Activated CD4-positive, alpha-beta memory T cell treated with anti-CD3 and anti-CD28 coated beads for 36 hours (primary cell): ENCODE measurements at regions not wholly inside any gene's neighbourhood (a gene's known extent, or its start where the extent isn't known, plus 50 kb on each side); places are given as distances from the start of the nearest gene placed in this dataset.
"Not testable (repeated sequence)": the region's sequence is repeated elsewhere in the genome, so short reads cannot be mapped to it uniquely, and the experiment has no call there.

Experiments used
- CTCF ChIA-PET: fragments of 350-600 bp; sonication (Branson Sonifier 250); formaldehyde crosslinking; loops from one replicate; lab custom pipeline; 2021; ENCODE audit warnings: antibody characterized with exemption, inconsistent platforms; lab: Charles Lee
- POLR2A ChIA-PET: fragments of 350-600 bp; sonication (Branson Sonifier 250); formaldehyde crosslinking; loops from one replicate; lab custom pipeline; 2021; ENCODE audit warnings: antibody characterized with exemption; lab: Charles Lee
- DNase-seq: peaks from one replicate; pipeline ENCODE4 v3.0.0-alpha.2; 2020
- H3K27ac Mint-ChIP-seq: one replicate; pipeline ENCODE4 v1.8.0; 2021; ENCODE audit warnings: mixed read lengths
- H3K27me3 Mint-ChIP-seq: one replicate; pipeline ENCODE4 v1.8.0; 2021; ENCODE audit warnings: mixed read lengths
- H3K36me3 Mint-ChIP-seq: one replicate; pipeline ENCODE4 v1.8.0; 2021; ENCODE audit warnings: mixed read lengths
- H3K4me1 Mint-ChIP-seq: one replicate; pipeline ENCODE4 v1.8.0; 2021; ENCODE audit warnings: low read depth, mixed read lengths
- H3K4me3 Mint-ChIP-seq: one replicate; pipeline ENCODE4 v1.8.0; 2021; ENCODE audit warnings: mild to moderate bottlenecking, mixed read lengths
- H3K9me3 Mint-ChIP-seq: one replicate; pipeline ENCODE4 v1.8.0; 2021; ENCODE audit warnings: mixed read lengths
- intact Hi-C: fragments of 100-400 bp; cut with micrococcal nuclease; formaldehyde crosslinking; loops from one replicate; pipeline ENCODE4 v1.15.1; 2023

DNA sequence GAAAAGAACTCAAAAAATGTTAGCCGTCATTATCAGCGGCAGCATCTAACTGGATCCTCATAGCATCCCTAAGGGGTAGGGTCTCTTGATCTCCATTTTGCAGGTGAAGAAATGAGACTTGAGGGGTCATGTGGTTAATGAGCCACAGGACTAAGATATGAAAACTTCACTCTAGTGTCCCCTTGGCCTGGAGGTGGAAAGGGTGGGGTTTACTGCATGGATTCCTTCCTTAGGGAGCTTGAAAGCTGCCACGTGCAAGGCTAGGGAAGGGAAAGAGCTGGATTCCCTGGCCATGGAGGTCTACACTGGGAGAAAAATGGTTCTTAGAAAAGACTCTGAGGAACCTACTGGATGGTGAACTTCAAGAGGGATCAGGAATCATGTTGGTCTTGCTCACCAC is 107.9 kb downstream of the SPRY4 start:
- H3K27ac Mint-ChIP-seq: no peak overlapping the region
- H3K27me3 Mint-ChIP-seq: no peaks in the 10 kb centered on the region
- H3K9me3 Mint-ChIP-seq: no peaks in the 10 kb centered on the region
- ChIA-PET CTCF (no interaction called here), POLR2A (no interaction called here)
- intact Hi-C loops: no loop called here
- no peak overlapping the region for H3K4me3 Mint-ChIP-seq
- no peak for DNase-seq
- no peaks in the 10 kb centered on the region for H3K36me3 Mint-ChIP-seq
- peaks cover 12% of the 10 kb centered on the region for H3K4me1 Mint-ChIP-seq

GRCh38 chr5:142215915-142216681 is 107.5 kb downstream of the NDFIP1 start:
- DNase-seq: no peak
- Mint-ChIP-seq H3K4me1 (peaks cover 7% of the 10 kb centered on the region), H3K36me3 (no peaks in the 10 kb centered on the region), H3K27ac (no peak overlapping the region), H3K4me3 (no peak overlapping the region), H3K9me3 (no peaks in the 10 kb centered on the region), H3K27me3 (no peaks in the 10 kb centered on the region)
- POLR2A ChIA-PET: no interaction called here
- CTCF ChIA-PET: no interaction called here
- intact Hi-C loops: no loop called here

DNA sequence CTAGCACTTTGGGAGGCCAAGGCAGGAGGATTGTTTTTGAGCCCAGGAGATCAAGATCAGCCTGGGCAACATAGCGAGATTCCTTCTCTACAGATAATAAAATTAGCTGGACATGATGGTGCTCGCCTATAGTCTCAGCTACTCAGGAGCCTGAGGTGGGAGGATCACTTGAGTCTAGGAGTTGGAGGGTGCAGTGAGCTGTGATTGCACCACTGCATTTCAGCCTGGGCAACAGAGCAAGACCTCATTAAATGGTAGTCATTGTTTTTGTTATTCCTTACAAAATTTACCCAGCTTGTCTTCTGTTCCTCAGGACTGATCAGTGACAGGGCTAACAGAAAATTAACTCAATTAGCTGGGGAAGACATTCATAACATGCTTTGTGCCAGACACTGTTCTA is 104.5 kb downstream of the NDFIP1 start:
- no peaks in the 10 kb centered on the region for H3K4me1 Mint-ChIP-seq
- no peak overlapping the region for H3K4me3 Mint-ChIP-seq
- ChIA-PET CTCF (interaction anchor here (1.1 kb wide), 1 partner anchor 45 kb away, joined by 3 read pairs; no protein-coding TSS in a partner anchor), POLR2A (no interaction called here)
- intact Hi-C loops: no loop called here
- no peaks in the 10 kb centered on the region for H3K36me3 Mint-ChIP-seq
- no peak for DNase-seq
- H3K9me3 Mint-ChIP-seq: no peaks in the 10 kb centered on the region
- no peak overlapping the region for H3K27ac Mint-ChIP-seq
- H3K27me3 Mint-ChIP-seq: no peaks in the 10 kb centered on the region

- ChIA-PET CTCF (no interaction called here), POLR2A (no interaction called here)
- no peaks in the 10 kb centered on the region for H3K9me3 Mint-ChIP-seq
- intact Hi-C loops: no loop called here
- H3K36me3 Mint-ChIP-seq: no peaks in the 10 kb centered on the region
- no peak for DNase-seq
- H3K4me3 Mint-ChIP-seq: no peak overlapping the region
- H3K4me1 Mint-ChIP-seq: no peaks in the 10 kb centered on the region
- no peaks in the 10 kb centered on the region for H3K27me3 Mint-ChIP-seq
- no peak overlapping the region for H3K27ac Mint-ChIP-seq
Measured at GRCh38 chr5:142211918-142212317, 103.3 kb downstream of the NDFIP1 start.

DNA sequence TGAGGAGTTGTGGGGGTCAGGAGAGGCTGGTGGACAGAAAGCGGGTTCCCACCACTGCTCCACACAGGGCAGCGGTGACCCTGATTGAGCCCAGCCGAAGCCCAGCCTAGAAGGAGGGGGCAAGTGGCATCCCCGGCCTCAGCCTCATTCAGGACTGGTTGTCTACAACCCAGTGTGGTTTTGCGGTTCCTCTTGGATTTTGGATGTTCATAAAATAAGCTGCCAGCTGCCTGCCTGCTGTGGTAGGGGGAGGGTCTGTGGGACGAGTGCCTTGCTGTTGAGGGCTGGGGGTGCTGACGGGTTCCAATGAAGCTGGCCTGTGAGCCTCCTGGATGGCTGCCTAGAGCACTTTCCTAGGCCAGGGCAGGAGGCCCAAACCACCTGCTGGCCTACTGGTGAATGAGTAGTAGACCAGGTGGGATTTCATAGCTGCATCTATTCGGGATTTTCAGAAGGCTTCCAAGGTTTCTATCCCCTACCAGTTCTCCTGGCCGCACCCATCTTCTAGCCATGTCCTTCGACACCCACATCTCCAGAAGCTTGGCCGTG is 102.4 kb downstream of the NDFIP1 start:
- Mint-ChIP-seq H3K27me3 (no peaks in the 10 kb centered on the region), H3K27ac (no peak overlapping the region), H3K4me3 (no peak overlapping the region), H3K36me3 (no peaks in the 10 kb centered on the region), H3K9me3 (no peaks in the 10 kb centered on the region), H3K4me1 (no peaks in the 10 kb centered on the region)
- intact Hi-C loops: no loop called here
- CTCF ChIA-PET: no interaction called here
- POLR2A ChIA-PET: no interaction called here
- DNase-seq: no peak

DNA sequence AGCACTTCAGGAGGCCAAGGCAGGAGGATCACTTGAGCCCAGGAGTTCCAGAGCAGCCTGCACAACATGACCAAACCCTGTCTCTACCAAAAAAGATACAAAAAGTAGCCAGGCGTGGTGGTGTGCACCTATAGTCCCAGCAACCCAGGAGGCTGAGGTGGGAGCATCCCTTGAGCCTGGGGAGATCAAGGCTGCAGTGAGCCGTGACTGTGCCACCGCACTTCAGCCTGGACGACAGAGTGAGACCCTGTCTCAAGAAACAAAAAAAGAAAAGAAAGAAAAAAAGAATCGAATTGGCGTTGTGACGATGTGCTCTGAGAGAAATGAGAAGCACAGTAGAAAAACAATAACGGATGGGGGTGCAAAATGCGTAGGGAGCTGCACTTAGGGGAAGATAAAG is 101.4 kb downstream of the NDFIP1 start:
- H3K4me1 Mint-ChIP-seq: no peaks in the 10 kb centered on the region
- H3K27ac Mint-ChIP-seq: no peak overlapping the region
- no peak overlapping the region for H3K4me3 Mint-ChIP-seq
- no peaks in the 10 kb centered on the region for H3K9me3 Mint-ChIP-seq
- ChIA-PET CTCF (no interaction called here), POLR2A (no interaction called here)
- DNase-seq: no peak
- H3K27me3 Mint-ChIP-seq: no peaks in the 10 kb centered on the region
- intact Hi-C loops: no loop called here
- H3K36me3 Mint-ChIP-seq: no peaks in the 10 kb centered on the region

DNA sequence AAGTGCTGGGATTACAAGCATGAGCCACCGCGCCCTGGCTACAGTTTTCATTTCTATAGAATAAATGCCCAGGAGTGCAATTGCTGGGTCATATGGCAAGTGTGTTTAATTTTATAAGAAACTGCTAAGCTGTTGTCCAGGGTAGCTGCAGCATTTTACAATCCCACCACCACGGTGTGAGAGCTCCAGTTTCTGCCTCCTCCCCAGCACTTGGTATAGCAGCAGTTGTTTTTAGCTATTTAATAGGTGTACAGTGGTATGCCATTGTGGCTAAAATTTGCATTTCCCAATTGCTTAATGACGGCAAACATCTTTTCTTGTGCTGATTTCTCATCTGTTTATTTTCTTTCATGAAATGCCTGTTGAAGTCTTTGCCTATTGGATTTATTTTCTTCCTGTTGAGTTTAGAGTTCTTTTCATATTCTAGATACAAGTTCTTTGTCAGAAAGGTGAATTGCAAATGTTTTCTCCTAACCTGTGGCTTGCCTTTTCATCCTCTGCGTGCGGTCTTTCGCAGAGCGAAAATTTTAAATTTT is 100.3 kb downstream of the NDFIP1 start:
- ChIA-PET POLR2A (no interaction called here), CTCF (no interaction called here)
- DNase-seq: no peak
- H3K4me3 Mint-ChIP-seq: no peak overlapping the region
- no peaks in the 10 kb centered on the region for H3K27me3 Mint-ChIP-seq
- no peaks in the 10 kb centered on the region for H3K4me1 Mint-ChIP-seq
- intact Hi-C loops: no loop called here
- H3K9me3 Mint-ChIP-seq: no peaks in the 10 kb centered on the region
- H3K36me3 Mint-ChIP-seq: no peaks in the 10 kb centered on the region
- no peak overlapping the region for H3K27ac Mint-ChIP-seq

DNA sequence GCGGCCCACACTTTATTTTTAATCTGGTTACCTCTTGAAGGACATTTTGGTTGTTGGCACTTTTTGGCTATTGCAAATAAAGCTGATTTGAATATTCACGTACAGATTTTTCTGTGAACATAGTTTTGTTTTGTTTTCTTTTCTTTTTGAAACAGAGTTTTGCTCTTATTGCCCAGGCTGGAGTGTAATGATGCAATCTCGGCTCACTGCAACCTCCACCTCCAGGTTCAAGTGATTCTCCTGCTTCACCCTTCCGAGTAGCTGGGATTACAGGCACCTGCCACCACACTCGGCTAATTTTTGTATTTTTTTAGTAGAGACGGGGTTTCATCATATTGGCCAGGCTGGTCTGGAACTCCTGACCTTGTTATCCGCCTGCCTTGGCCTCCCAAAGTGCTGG is 99.7 kb downstream of the NDFIP1 start:
- CTCF ChIA-PET, POLR2A ChIA-PET, H3K4me3 Mint-ChIP-seq, DNase-seq, H3K27ac Mint-ChIP-seq, H3K36me3 Mint-ChIP-seq, intact Hi-C loops, H3K4me1 Mint-ChIP-seq, H3K9me3 Mint-ChIP-seq, H3K27me3 Mint-ChIP-seq: not testable (repeated sequence)

GRCh38 chr5:142206801-142207200 is 98.2 kb downstream of the NDFIP1 start:
- ChIA-PET CTCF (interaction anchor here (0.6 kb wide), 1 partner anchor 379 kb away, joined by 3 read pairs; no protein-coding TSS in a partner anchor), POLR2A (no interaction called here)
- no peak overlapping the region for H3K4me3 Mint-ChIP-seq
- H3K36me3 Mint-ChIP-seq: no peaks in the 10 kb centered on the region
- H3K4me1 Mint-ChIP-seq: no peaks in the 10 kb centered on the region
- H3K27me3 Mint-ChIP-seq: no peaks in the 10 kb centered on the region
- intact Hi-C loops: no loop called here
- no peak for DNase-seq
- H3K9me3 Mint-ChIP-seq: no peaks in the 10 kb centered on the region
- no peak overlapping the region for H3K27ac Mint-ChIP-seq

DNA sequence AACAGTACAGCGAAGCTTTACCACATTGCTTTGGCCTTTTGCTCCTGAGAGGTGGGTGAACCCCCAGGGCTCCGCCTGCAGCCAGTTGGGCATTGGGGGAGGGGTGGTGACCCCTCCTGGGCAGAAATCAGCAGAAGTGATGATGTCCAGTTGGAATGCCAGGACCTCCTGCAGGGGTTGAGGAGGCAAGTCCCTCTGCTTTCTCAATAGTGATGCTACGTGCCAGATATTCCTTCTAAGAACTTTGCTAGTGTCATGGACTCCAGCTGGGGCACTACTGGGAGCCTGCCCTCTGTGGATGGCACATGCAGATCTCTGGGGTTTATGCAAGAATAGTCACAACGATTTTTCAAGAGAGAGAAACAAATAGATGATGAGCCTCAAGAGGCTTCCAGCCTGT is 95.6 kb downstream of the NDFIP1 start:
- intact Hi-C loops: no loop called here
- no peak for DNase-seq
- Mint-ChIP-seq H3K27me3 (no peaks in the 10 kb centered on the region), H3K4me1 (no peaks in the 10 kb centered on the region), H3K27ac (no peak overlapping the region), H3K36me3 (no peaks in the 10 kb centered on the region), H3K9me3 (no peaks in the 10 kb centered on the region), H3K4me3 (no peak overlapping the region)
- ChIA-PET CTCF (no interaction called here), POLR2A (no interaction called here)
